HCT116 (cell line): ENCODE measurements at regions not wholly inside any gene's neighbourhood (a gene's known extent, or its start where the extent isn't known, plus 50 kb on each side); places are given as distances from the start of the nearest gene placed in this dataset.

Experiments used
- ATAC-seq: fragments of 200-7000 bp; cut with Tn5 transposase; 2 replicates; pipeline ENCODE4 v1.9.1; 2020; ENCODE audit warnings: mild to moderate bottlenecking, moderate library complexity
- BruUV-seq: library from RNA; stranded (reverse); fragments of 400-500 nt; replicated peaks from 2 replicates; lab custom pipeline; 2021; lab: Mats Ljungman, UMichigan
- CTCF ChIA-PET: fragments of 300-600 bp; sonication (Branson Sonifier 250); formaldehyde crosslinking; loops from one replicate; lab custom pipeline; 2021; ENCODE audit warnings: antibody characterized with exemption; lab: Charles Lee
- POLR2A ChIA-PET: fragments of 300-600, 350-600 bp; sonication (Branson Sonifier 250); formaldehyde crosslinking; loops from one replicate; lab custom pipeline; 2021; ENCODE audit warnings: antibody characterized with exemption; lab: Charles Lee
- RAD21 ChIA-PET, 2 experiments: fragments of 300-600 bp; sonication (Branson Sonifier 250); formaldehyde crosslinking; loops; one replicate each; lab custom pipeline; 2023; ENCODE audit warnings: low total read pairs in 2 of 2; ENCODE audit not compliant: uncharacterized antibody in 2 of 2, unreplicated experiment in 2 of 2, low non-redundant PET in 1 of 2; lab: Charles Lee
- DNase-seq: peaks from one replicate; pipeline ENCODE4 v3.0.0-alpha.2; 2010; ENCODE audit warnings: low read depth, low spot score
- H2AFZ ChIP-seq: fragments of 200-600 bp; shearing (Covaris generic), sonication (generic); 2 replicates; pipeline ENCODE4 v1.6.1; 2017; ENCODE audit warnings: low read depth, mixed run types, mixed read lengths, antibody characterized with exemption, low read length; ENCODE audit not compliant: poor library complexity, severe bottlenecking
- H3K27ac ChIP-seq: 2 replicates; pipeline ENCODE4 v1.5.1; 2012; ENCODE audit warnings: low read depth, low read length
- H3K27me3 ChIP-seq: fragments of 200-600 bp; sonication (generic); 2 replicates; pipeline ENCODE4 v1.6.1; 2016; ENCODE audit warnings: mixed run types, low read length, mixed read lengths; ENCODE audit not compliant: insufficient read depth
- H3K36me3 ChIP-seq, 2 experiments: fragments of 200-500 bp in 1 of 2; fragments of 200-600 bp in 1 of 2; sonication (Bioruptor generic) in 1 of 2; sonication (generic) in 1 of 2; 2 replicates each; pipeline versions ENCODE4 v1.5.1 to v1.6.1; 2014 to 2016; ENCODE audit warnings: low read length in 2 of 2, inconsistent platforms in 1 of 2, mixed read lengths in 1 of 2, mixed run types in 1 of 2; ENCODE audit not compliant: insufficient read depth in 2 of 2, control insufficient read depth in 1 of 2
- H3K4me1 ChIP-seq, 2 experiments: fragments of 200-600 bp in 1 of 2; sonication (generic) in 1 of 2; 2 replicates each; pipeline versions ENCODE4 v1.5.1 to v1.6.1; 2012 to 2017; ENCODE audit warnings: low read length in 2 of 2, inconsistent platforms in 1 of 2, mild to moderate bottlenecking in 1 of 2, mixed read lengths in 1 of 2, mixed run types in 1 of 2, moderate library complexity in 1 of 2; ENCODE audit not compliant: insufficient read depth in 2 of 2, control insufficient read depth in 1 of 2
- H3K4me2 ChIP-seq: fragments of 200-600 bp; sonication (generic); 2 replicates; pipeline ENCODE4 v1.6.1; 2017; ENCODE audit warnings: mixed run types, low read length, mixed read lengths
- H3K4me3 ChIP-seq, 2 experiments: fragments of 200-600 bp in 1 of 2; sonication (generic) in 1 of 2; replicated peaks in 1 of 2; 2 replicates each; pipeline ENCODE4 v1.5.1; 2011 to 2016; ENCODE audit warnings: low read length in 2 of 2, control low read depth in 1 of 2, low read depth in 1 of 2, mild to moderate bottlenecking in 1 of 2, mixed read lengths in 1 of 2, mixed run types in 1 of 2
- H3K79me2 ChIP-seq: fragments of 200-600 bp; sonication (generic); 2 replicates; pipeline ENCODE4 v1.6.1; 2017; ENCODE audit warnings: mild to moderate bottlenecking, mixed run types, low read length, moderate library complexity, mixed read lengths; ENCODE audit not compliant: insufficient read depth
- H3K9ac ChIP-seq: fragments of 200-600 bp; sonication (generic); 2 replicates; pipeline ENCODE4 v1.6.1; 2016; ENCODE audit warnings: low read length, mixed read lengths
- H3K9me2 ChIP-seq: fragments of 200-600 bp; sonication (generic), shearing (Covaris generic); 2 replicates; pipeline ENCODE4 v1.6.1; 2017; ENCODE audit warnings: mixed run types, mild to moderate bottlenecking, moderate library complexity; ENCODE audit not compliant: insufficient read depth
- H3K9me3 ChIP-seq, 2 experiments: fragments of 200-500 bp in 1 of 2; fragments of 200-600 bp in 1 of 2; sonication (Bioruptor generic) in 1 of 2; sonication (generic) in 1 of 2; 2 replicates each; pipeline ENCODE4 v1.6.1; 2014 to 2017; ENCODE audit warnings: low read length in 2 of 2, mixed read lengths in 2 of 2, inconsistent platforms in 1 of 2, low read depth in 1 of 2, mild to moderate bottlenecking in 1 of 2, mixed run types in 1 of 2, moderate library complexity in 1 of 2; ENCODE audit not compliant: control insufficient read depth in 1 of 2, insufficient read depth in 1 of 2
- H4K20me1 ChIP-seq: fragments of 200-600 bp; sonication (generic), shearing (Covaris generic); 2 replicates; pipeline ENCODE4 v1.6.1; 2017; ENCODE audit warnings: mixed run types, mild to moderate bottlenecking, moderate library complexity; ENCODE audit not compliant: insufficient read depth
- CBX3 ChIP-seq: IDR thresholded peaks from 2 replicates; pipeline ENCODE4 v1.6.1; 2012; ENCODE audit warnings: low read depth
- EGR1 ChIP-seq: IDR thresholded peaks from 2 replicates; pipeline ENCODE4 v1.6.1; 2012; ENCODE audit warnings: low read depth
- JUND ChIP-seq: IDR thresholded peaks from 2 replicates; pipeline ENCODE4 v1.6.1; 2012
- POLR2A ChIP-seq: IDR thresholded peaks from 2 replicates; pipeline ENCODE4 v1.7.0; 2011; ENCODE audit warnings: borderline replicate concordance; ENCODE audit not compliant: insufficient read depth, insufficient read length; ENCODE audit errors: extremely low read depth
- SP1 ChIP-seq: IDR thresholded peaks from 2 replicates; pipeline ENCODE4 v1.6.1; 2012; ENCODE audit warnings: low read depth
- SRF ChIP-seq: IDR thresholded peaks from 2 replicates; pipeline ENCODE4 v1.6.1; 2012; ENCODE audit warnings: low read depth
- TCF7L2 ChIP-seq: IDR thresholded peaks from 2 replicates; pipeline ENCODE4 v1.7.0; 2011; ENCODE audit warnings: borderline replicate concordance, inconsistent platforms; ENCODE audit not compliant: insufficient read depth, insufficient read length; ENCODE audit errors: extremely low read depth
- intact Hi-C: fragments of 100-400 bp; cut with micrococcal nuclease; formaldehyde crosslinking; loops from 2 replicates; pipeline ENCODE4 v1.10.0; 2022
- TF ChIP-seq, protein P1 (sequence below): IDR thresholded peaks from 2 replicates; pipeline ENCODE4 v1.6.1; 2012

DNA sequence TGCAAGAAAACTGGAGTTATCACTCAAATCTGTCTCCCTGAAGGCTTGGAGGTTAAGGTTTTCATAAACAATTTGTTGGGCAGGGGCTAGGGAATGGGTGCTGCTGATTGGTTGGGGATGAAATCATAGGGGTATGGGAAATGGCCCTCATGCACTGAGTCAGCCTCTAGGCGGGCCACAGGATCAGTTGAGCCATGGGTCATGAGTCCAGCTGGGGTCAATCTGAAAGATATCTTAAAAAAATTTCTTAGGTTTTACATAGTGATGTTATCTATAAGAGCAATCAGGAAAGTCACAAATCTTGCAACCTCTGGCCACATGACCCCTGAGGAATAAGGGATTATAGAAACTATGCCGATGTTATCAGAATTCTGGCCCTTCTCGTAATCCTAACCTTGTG, 491.7 kb downstream of the ZIC1 start:
- no peaks in the 10 kb centered on the region for H3K79me2 ChIP-seq
- intact Hi-C loops, result no loop called here
- DNase-seq (no peak), ATAC-seq (no peak)
- POLR2A ChIA-PET, result no interaction called here
- no peak overlapping the region for H2AFZ ChIP-seq
- no peak for TF ChIP-seq JUND
- TF ChIP-seq EGR1, result no peak
- no peak for TF ChIP-seq SP1
- no peak for TF ChIP-seq TCF7L2
- TF ChIP-seq, protein P1, sequence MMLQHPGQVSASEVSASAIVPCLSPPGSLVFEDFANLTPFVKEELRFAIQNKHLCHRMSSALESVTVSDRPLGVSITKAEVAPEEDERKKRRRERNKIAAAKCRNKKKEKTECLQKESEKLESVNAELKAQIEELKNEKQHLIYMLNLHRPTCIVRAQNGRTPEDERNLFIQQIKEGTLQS, result no peak
- no peak for TF ChIP-seq CBX3
- no peak for TF ChIP-seq POLR2A
- no peak for TF ChIP-seq SRF
- no TSS peak for BruUV-seq
- H3K9me2 ChIP-seq, result no peaks in the 10 kb centered on the region
- CTCF ChIA-PET, result no interaction called here
- H3K4me1 ChIP-seq, result peaks cover 2 to 4% of the 10 kb centered on the region in 2 experiments; a peak in 1 of 4 replicates
- H3K36me3 ChIP-seq, result no peaks in the 10 kb centered on the region
- H4K20me1 ChIP-seq, result no peaks in the 10 kb centered on the region
- RAD21 ChIA-PET, result no interaction called here
- no peak overlapping the region for H3K4me2 ChIP-seq
- H3K27ac ChIP-seq, result no peak overlapping the region
- H3K9ac ChIP-seq, result no peak overlapping the region
- no peak overlapping the region for H3K4me3 ChIP-seq
- H3K9me3 ChIP-seq, result no peaks in the 10 kb centered on the region
- H3K27me3 ChIP-seq, result no peaks in the 10 kb centered on the region

DNA sequence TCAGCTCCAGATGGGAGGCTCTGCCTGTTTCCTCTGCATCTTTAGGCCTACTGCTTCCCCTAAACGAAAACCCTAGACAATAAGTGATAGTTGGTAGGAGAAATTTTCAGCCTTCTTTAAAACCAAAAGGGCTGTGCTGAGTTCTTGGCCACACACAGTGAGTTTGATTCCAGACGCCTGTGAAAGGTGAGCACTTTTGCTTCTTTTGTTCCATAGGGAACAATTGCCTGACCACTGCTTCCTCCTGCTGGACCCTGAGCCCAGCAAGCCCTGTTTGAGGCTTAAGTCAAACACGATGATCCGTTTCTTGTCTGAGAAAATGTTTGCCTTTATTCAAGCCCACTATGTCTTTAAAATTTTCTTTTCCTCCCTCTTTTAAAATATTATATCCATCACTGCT, 493.9 kb downstream of the ZIC1 start:
- POLR2A ChIA-PET, result no interaction called here
- intact Hi-C loops, result no loop called here

More for the DNA sequence above, 493.9 kb downstream of the ZIC1 start:
- H3K9me2 ChIP-seq, result no peaks in the 10 kb centered on the region
- RAD21 ChIA-PET, result no interaction called here
- H3K4me1 ChIP-seq, result peaks cover under 1 to 2% of the 10 kb centered on the region in 2 experiments; a peak in 1 of 4 replicates
- DNase-seq (no peak), ATAC-seq (no peak)
- TF ChIP-seq JUND, result no peak
- TF ChIP-seq, all 23 proteins: peak for 0
- CTCF ChIA-PET, result no interaction called here
- no peak overlapping the region for H2AFZ ChIP-seq
- H3K9ac ChIP-seq, result no peak overlapping the region
- H3K27me3 ChIP-seq, result no peaks in the 10 kb centered on the region
- BruUV-seq, result no TSS peak
- no peaks in the 10 kb centered on the region for H3K79me2 ChIP-seq
- no peaks in the 10 kb centered on the region for H4K20me1 ChIP-seq
- no peak overlapping the region for H3K4me2 ChIP-seq
- H3K36me3 ChIP-seq, result no peaks in the 10 kb centered on the region
- no peak overlapping the region for H3K27ac ChIP-seq
- no peak overlapping the region for H3K4me3 ChIP-seq
- H3K9me3 ChIP-seq, result no peaks in the 10 kb centered on the region
